Sigmoid colon (tissue), 6 donors: ENCODE measurements at regions not wholly inside any gene's neighbourhood (a gene's known extent, or its start where the extent isn't known, plus 50 kb on each side); places are given as distances from the start of the nearest gene placed in this dataset.

ENCODE experiments used
- DNase-seq: peaks from one replicate; pipeline ENCODE4 v3.0.0-alpha.2; 2019
- H3K27ac ChIP-seq, 4 donors: fragments of 200-600 bp; sonication (generic); one replicate each; pipeline ENCODE4 v1.5.1; 2016 to 2019; ENCODE audit warnings: mild to moderate bottlenecking in 1 of 4
- H3K27me3 ChIP-seq, 3 donors: fragments of 200-600 bp; sonication (generic); one replicate each; pipeline ENCODE4 v1.5.1; 2019; ENCODE audit warnings: mild to moderate bottlenecking in 1 of 3
- H3K36me3 ChIP-seq, 4 donors: fragments of 200-600 bp; sonication (generic); one replicate each; pipeline ENCODE4 v1.5.1; 2016 to 2019
- H3K4me1 ChIP-seq, 4 donors: fragments of 200-600 bp; sonication (generic); one replicate each; pipeline ENCODE4 v1.5.1; 2017 to 2019
- H3K4me3 ChIP-seq, 4 donors: fragments of 200-600 bp; sonication (generic); one replicate each; pipeline ENCODE4 v1.5.1; 2017 to 2019; ENCODE audit warnings: mild to moderate bottlenecking in 2 of 4, moderate library complexity in 1 of 4
- H3K9me3 ChIP-seq, 4 donors: fragments of 200-600 bp in 3 of 4; sonication (generic) in 3 of 4; one replicate each; pipeline versions ENCODE4 v1.5.1 to v1.6.1; 2013 to 2019
- EP300 ChIP-seq, 4 donors: sonication (generic); formaldehyde crosslinking; IDR thresholded peaks; one replicate each; pipeline ENCODE4 v1.6.1; 2017; ENCODE audit warnings: antibody characterized with exemption in 4 of 4
- POLR2A ChIP-seq, 2 donors: fragments of 450-650 bp; IDR thresholded peaks; one replicate each; pipeline ENCODE4 v1.6.1; 2016; ENCODE audit warnings: antibody characterized with exemption in 2 of 2, mild to moderate bottlenecking in 2 of 2, moderate library complexity in 2 of 2
- POLR2AphosphoS5 ChIP-seq, 4 donors: sonication (generic); formaldehyde crosslinking; IDR thresholded peaks; one replicate each; pipeline ENCODE4 v1.6.1; 2017; ENCODE audit warnings: antibody characterized with exemption in 4 of 4
- WGBS, 2 donors: extraction: QIAGEN DNeasy Blood & Tissue Kit; methylation state at CpG; one replicate each; pipeline ENCODE4 v1.1.7; 2013; 5-methylcytosine and 5-hydroxymethylcytosine counted together
- intact Hi-C: fragments of 100-400 bp; cut with DNase I; formaldehyde crosslinking; loops from one replicate; pipeline ENCODE4 v1.15.1; 2023
- TF ChIP-seq, protein P1 (sequence below), 4 experiments: fragments of 450-650 bp in 3 of 4; fragments of 200-600 bp in 1 of 4; IDR thresholded peaks; one replicate each; pipeline ENCODE4 v1.5.1; 2016 to 2019; ENCODE audit warnings: antibody characterized with exemption in 4 of 4, mild to moderate bottlenecking in 3 of 4, moderate library complexity in 2 of 4
- donor health status: healthy with polysubstance abuse.
- donor health status: healthy.

DNA sequence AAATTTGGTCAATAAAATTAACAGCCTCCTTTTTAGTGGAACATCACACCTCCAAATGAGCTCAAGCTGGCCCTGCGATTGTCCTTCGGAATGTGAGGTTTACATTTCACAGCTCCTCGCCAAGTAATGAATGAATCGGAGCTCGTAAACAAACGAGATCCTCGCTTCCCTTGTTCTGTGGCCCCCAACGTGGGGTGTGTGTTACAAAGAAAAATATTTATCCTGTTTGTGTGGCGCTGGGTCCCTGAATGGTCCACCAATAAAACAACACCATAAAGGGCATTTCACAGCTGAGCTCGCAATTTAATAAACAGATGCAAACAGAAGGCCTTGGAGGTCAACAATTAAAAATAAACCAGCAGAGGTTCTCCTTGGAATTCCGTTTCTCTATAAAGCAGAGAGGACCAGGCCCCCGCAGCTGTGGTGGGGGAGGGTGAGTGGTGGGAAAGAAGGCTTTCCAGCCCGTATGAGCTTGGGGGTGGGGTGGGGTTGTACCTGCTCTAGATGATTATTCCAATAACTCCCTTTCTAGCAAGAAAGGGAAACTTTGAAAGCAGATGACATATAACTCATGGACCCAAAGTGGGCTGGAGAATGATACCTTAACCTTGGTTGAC lies 393.9 kb upstream of the SALL1 start:
- Histone ChIP-seq H3K27ac (no peak overlapping the region), H3K4me1 (no peaks in the 10 kb centered on the region), H3K4me3 (no peak overlapping the region), H3K27me3 (no peaks in the 10 kb centered on the region), H3K9me3 (no peaks in the 10 kb centered on the region), H3K36me3 (no peaks in the 10 kb centered on the region)
- no peak for DNase-seq
- intact Hi-C loops, result no loop called here
- TF ChIP-seq EP300 (IDR thresholded peaks at IDR 0.05) (no peak), POLR2A (IDR thresholded peaks at IDR 0.05) (no peak), POLR2AphosphoS5 (IDR thresholded peaks at IDR 0.05) (no peak)
- TF ChIP-seq, protein P1, sequence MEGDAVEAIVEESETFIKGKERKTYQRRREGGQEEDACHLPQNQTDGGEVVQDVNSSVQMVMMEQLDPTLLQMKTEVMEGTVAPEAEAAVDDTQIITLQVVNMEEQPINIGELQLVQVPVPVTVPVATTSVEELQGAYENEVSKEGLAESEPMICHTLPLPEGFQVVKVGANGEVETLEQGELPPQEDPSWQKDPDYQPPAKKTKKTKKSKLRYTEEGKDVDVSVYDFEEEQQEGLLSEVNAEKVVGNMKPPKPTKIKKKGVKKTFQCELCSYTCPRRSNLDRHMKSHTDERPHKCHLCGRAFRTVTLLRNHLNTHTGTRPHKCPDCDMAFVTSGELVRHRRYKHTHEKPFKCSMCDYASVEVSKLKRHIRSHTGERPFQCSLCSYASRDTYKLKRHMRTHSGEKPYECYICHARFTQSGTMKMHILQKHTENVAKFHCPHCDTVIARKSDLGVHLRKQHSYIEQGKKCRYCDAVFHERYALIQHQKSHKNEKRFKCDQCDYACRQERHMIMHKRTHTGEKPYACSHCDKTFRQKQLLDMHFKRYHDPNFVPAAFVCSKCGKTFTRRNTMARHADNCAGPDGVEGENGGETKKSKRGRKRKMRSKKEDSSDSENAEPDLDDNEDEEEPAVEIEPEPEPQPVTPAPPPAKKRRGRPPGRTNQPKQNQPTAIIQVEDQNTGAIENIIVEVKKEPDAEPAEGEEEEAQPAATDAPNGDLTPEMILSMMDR (IDR thresholded peaks at IDR 0.05), result no peak
- 19% methylated on average over 13 of the region's 13 CpGs for WGBS, 2 donors

- no peaks in the 10 kb centered on the region for H3K4me1 ChIP-seq
- 67 to 78% methylated on average over 9 of the region's 9 CpGs for WGBS, 2 donors
- TF ChIP-seq, protein P1 (IDR thresholded peaks at IDR 0.05), result no peak
- DNase-seq, result no peak
- no peaks in the 10 kb centered on the region for H3K9me3 ChIP-seq
- H3K27me3 ChIP-seq, result no peaks in the 10 kb centered on the region
- no peaks in the 10 kb centered on the region for H3K36me3 ChIP-seq
- H3K4me3 ChIP-seq, result no peak overlapping the region
- no peak overlapping the region for H3K27ac ChIP-seq
- intact Hi-C loops, result no loop called here
Observed at GRCh38 chr16:51543971-51544370, 392.9 kb upstream of the SALL1 start.

- Histone ChIP-seq H3K27ac (no peak overlapping the region), H3K36me3 (no peaks in the 10 kb centered on the region), H3K4me1 (no peaks in the 10 kb centered on the region), H3K4me3 (no peak overlapping the region), H3K9me3 (no peaks in the 10 kb centered on the region), H3K27me3 (no peaks in the 10 kb centered on the region)
- DNase-seq, result no peak
- TF ChIP-seq, protein P1 (IDR thresholded peaks at IDR 0.05), result no peak
- TF ChIP-seq EP300 (IDR thresholded peaks at IDR 0.05), result no peak
- intact Hi-C loops, result no loop called here
- WGBS, 2 donors, result 66 to 69% methylated on average over 12 of the region's 12 CpGs
Observed at GRCh38 chr16:51542981-51543815, 392.1 kb upstream of the SALL1 start.

- Histone ChIP-seq H3K36me3 (no peaks in the 10 kb centered on the region), H3K4me1 (no peaks in the 10 kb centered on the region), H3K27me3 (no peaks in the 10 kb centered on the region), H3K9me3 (no peaks in the 10 kb centered on the region), H3K27ac (no peak overlapping the region), H3K4me3 (no peak overlapping the region)
- intact Hi-C loops, result no loop called here
- 46 to 68% methylated on average over 2 of the region's 2 CpGs for WGBS, 2 donors
- no peak for DNase-seq
- TF ChIP-seq EP300 (IDR thresholded peaks at IDR 0.05) (no peak), POLR2A (IDR thresholded peaks at IDR 0.05) (no peak), POLR2AphosphoS5 (IDR thresholded peaks at IDR 0.05) (no peak)
- TF ChIP-seq, protein P1 (IDR thresholded peaks at IDR 0.05), result no peak
Observed at GRCh38 chr16:51540259-51540658, 389.2 kb upstream of the SALL1 start.
